ENCODE measurements at regions not wholly inside any gene's neighbourhood (a gene's known extent, or its start where the extent isn't known, plus 50 kb on each side); places are given as distances from the start of the nearest gene placed in this dataset.

GRCh38 chr7:92991190-92991589, 126.6 kb downstream of the SAMD9 start:
- TF ChIP-seq ZNF23 (tag by site-specific recombination; IDR thresholded peaks at IDR 0.05; ENCODE audit: borderline replicate concordance) (no peak), MEIS1 (CRISPR knock-in tag; IDR thresholded peaks at IDR 0.05; ENCODE audit: borderline replicate concordance) (no peak), ZNF26 (tag by site-specific recombination; IDR thresholded peaks at IDR 0.05) (no peak), ZNF830 (tag by site-specific recombination; IDR thresholded peaks at IDR 0.05; ENCODE audit: low read depth) (no peak), ZNF2 (tag by site-specific recombination; IDR thresholded peaks at IDR 0.05) (no peak), ZNF596 (tag by site-specific recombination; IDR thresholded peaks at IDR 0.05) (no peak), TCF7L2 (IDR thresholded peaks at IDR 0.05; ENCODE audit: borderline replicate concordance, low read depth, low read length) (no peak), SP3 (tag by site-specific recombination; IDR thresholded peaks at IDR 0.05) (no peak), CTCF (tag by site-specific recombination; IDR thresholded peaks at IDR 0.05) (no peak), ZNF362 (tag by site-specific recombination; IDR thresholded peaks at IDR 0.05) (no peak), ELK4 (IDR thresholded peaks at IDR 0.05; ENCODE audit: borderline replicate concordance, low read depth, low read length) (no peak)
